NCI-H446 treated with DMSO at 0.1 percent for 48 hours (cell line): ENCODE measurements at regions not wholly inside any gene's neighbourhood (a gene's known extent, or its start where the extent isn't known, plus 50 kb on each side); places are given as distances from the start of the nearest gene placed in this dataset.

Experiments
- DNase-seq: peaks from one replicate; lab custom pipeline; 2025; lab: John Stamatoyannopoulos, UW

- no peak for DNase-seq
Observed at GRCh38 chr1:83725735-83726360, 273.1 kb downstream of the TTLL7 start.

GRCh38 chr1:83718338-83718737 lies 280.6 kb downstream of the TTLL7 start:
- DNase-seq = no peak

GRCh38 chr1:83717785-83718184 lies 281.1 kb downstream of the TTLL7 start:
- no peak for DNase-seq

GRCh38 chr1:83716641-83717040 lies 282.3 kb downstream of the TTLL7 start:
- DNase-seq = no peak

- no peak for DNase-seq
Observed at GRCh38 chr1:83715550-83715949, 283.4 kb downstream of the TTLL7 start.

GRCh38 chr1:83709662-83710061 lies 289.3 kb downstream of the TTLL7 start:
- no peak for DNase-seq

- DNase-seq = no peak
Observed at GRCh38 chr1:83706354-83706938, 292.5 kb downstream of the TTLL7 start.

GRCh38 chr1:83705091-83705490 lies 293.8 kb downstream of the TTLL7 start:
- no peak for DNase-seq

GRCh38 chr1:83704350-83704749 lies 294.6 kb downstream of the TTLL7 start:
- no peak for DNase-seq

GRCh38 chr1:83702356-83702755 lies 296.6 kb downstream of the TTLL7 start:
- no peak for DNase-seq

GRCh38 chr1:83701355-83701754 lies 297.6 kb downstream of the TTLL7 start:
- DNase-seq = no peak

GRCh38 chr1:83698644-83699043 lies 300.3 kb downstream of the TTLL7 start:
- no peak for DNase-seq

GRCh38 chr1:83697961-83698360 lies 301.0 kb downstream of the TTLL7 start:
- no peak for DNase-seq

GRCh38 chr1:83697220-83697619 lies 301.7 kb downstream of the TTLL7 start:
- DNase-seq = no peak

GRCh38 chr1:83694449-83694848 lies 304.5 kb downstream of the TTLL7 start:
- no peak for DNase-seq

GRCh38 chr1:83693427-83694126 lies 305.4 kb downstream of the TTLL7 start:
- DNase-seq = no peak

GRCh38 chr1:83692524-83693381 lies 306.2 kb downstream of the TTLL7 start:
- no peak for DNase-seq

- no peak for DNase-seq
Observed at GRCh38 chr1:83691953-83692500, 306.9 kb downstream of the TTLL7 start.

- no peak for DNase-seq
Observed at GRCh38 chr1:83689921-83690868, 308.7 kb downstream of the TTLL7 start.

GRCh38 chr1:83682132-83682531 lies 316.8 kb downstream of the TTLL7 start:
- DNase-seq = no peak

- DNase-seq = no peak
Observed at GRCh38 chr1:83676106-83676505, 322.8 kb downstream of the TTLL7 start.
